ENCODE measurements at regions not wholly inside any gene's neighbourhood (a gene's known extent, or its start where the extent isn't known, plus 50 kb on each side); places are given as distances from the start of the nearest gene placed in this dataset.
"Not testable (repeated sequence)": the region's sequence is repeated elsewhere in the genome, so short reads cannot be mapped to it uniquely, and the experiment has no call there.

DNA sequence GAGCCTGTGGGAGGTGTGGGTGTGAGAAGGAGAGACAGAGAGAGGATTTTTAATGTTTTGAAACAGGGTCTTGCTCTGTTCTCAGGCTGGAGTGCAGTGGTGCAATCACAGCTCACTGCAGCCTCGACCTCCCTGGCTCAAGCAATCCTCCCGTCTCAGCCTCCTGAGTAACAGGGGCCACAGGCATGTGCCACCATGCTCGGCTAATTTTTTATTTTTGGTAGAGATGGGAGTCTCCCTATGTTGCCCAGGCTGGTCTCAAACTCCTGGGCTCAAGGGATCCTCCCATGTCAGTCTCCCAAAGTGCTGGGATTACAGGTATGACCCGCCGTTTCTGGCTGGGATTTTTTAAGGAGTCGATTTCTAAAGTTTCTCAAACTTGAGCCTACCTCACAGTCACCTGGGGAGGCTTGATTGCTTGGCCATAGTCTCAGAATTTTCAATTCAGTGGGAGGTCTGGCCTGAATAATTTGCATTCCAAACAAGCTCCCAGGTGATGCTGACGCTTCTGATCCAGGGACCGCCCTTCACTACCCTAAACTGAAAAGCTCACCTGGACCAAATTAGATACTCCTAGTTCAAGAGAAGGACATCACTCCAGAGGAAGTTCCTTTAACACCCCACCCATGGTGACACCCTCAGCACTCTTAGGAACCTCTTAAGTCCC, 70.8 kb upstream of the SLC1A4 start:
- H3K4me3 Mint-ChIP-seq = peak overlapping the region; percentile 94
- H3K4me1 Mint-ChIP-seq (ENCODE audit: low read depth in 2 of 2) = peaks cover 18 to 21% of the 10 kb centered on the region in 2 donors
- no peak for DNase-seq (ENCODE audit: low spot score)
- no peaks in the 10 kb centered on the region for H3K9me3 Mint-ChIP-seq
- H3K27ac Mint-ChIP-seq = peak overlapping the region; percentile 78 to 93
- no peak for ATAC-seq
- H3K27me3 Mint-ChIP-seq = no peaks in the 10 kb centered on the region
- H3K36me3 Mint-ChIP-seq = no peaks in the 10 kb centered on the region

DNA sequence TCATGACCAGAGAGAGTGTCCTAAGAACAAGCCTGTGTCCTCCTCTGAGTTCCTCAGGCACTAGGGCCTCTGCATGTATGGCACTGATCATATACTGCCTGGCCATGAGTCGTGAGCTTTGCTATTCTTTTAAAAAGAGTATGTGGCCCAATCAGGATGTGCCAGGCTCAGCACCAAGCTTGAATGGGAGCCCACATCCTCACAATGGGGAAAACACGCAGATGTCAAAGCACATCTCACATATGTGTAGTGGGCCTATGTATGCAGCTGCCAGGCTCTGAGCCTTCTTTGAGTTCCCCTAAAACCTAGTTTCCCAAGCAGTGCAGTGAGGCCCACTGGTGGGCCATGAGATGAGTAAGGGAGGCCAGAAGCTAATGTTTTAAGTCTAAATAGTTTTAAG, 69.9 kb upstream of the SLC1A4 start:
- no peaks in the 10 kb centered on the region for H3K27me3 Mint-ChIP-seq
- peak overlapping the region; percentile 94 for H3K4me3 Mint-ChIP-seq
- H3K27ac Mint-ChIP-seq = peak overlapping the region; percentile 68 to 78
- DNase-seq (ENCODE audit: low spot score) = no peak
- peak in 1 of 2 donors; percentile 36 for ATAC-seq
- H3K4me1 Mint-ChIP-seq (ENCODE audit: low read depth in 2 of 2) = peaks cover 18 to 21% of the 10 kb centered on the region in 2 donors
- H3K36me3 Mint-ChIP-seq = no peaks in the 10 kb centered on the region
- H3K9me3 Mint-ChIP-seq = no peaks in the 10 kb centered on the region

DNA sequence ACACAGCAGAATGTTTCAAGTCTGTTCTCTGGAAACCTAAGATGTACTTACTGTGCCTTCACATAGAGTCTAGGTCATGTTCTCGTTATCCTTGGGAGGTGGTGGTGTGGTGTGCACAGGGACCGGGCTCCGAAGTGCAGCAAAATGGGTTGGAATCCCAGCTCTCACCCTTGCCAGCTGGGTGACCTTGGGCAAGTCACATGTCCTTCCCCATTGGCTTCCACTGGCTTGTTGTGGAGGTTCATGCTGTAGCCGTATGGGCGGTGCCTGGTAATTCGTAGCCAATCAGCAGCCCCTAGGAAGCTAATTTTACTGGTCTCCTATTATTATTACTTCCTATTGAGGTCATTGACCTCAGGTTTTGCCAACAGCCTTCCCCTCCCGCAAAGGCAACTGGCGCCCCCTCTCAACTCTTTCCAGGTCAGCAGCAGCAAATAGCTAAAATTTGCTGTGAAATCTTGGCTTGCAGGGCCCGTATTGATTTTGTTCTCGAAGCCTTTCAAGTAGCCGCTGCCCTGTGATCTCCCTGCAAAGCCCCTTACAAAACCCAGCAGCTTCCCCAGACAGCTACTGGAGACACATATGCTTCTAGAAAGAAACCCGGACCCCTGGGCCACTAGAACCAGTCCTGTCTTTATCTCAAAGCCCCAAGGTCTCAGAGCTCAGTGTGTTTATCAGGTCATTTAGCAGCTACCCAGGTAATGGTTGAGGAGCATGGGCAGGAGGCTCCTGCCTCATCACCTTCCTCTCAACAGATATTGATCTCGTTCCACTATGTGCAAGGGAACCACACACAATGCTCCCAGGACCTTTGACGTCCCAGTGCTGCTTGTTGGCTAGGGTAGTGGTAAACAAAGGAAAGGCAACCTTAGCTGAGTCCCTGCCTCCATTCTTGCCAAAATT, 66.5 kb upstream of the SLC1A4 start:
- H3K4me3 Mint-ChIP-seq = no peak overlapping the region

DNA sequence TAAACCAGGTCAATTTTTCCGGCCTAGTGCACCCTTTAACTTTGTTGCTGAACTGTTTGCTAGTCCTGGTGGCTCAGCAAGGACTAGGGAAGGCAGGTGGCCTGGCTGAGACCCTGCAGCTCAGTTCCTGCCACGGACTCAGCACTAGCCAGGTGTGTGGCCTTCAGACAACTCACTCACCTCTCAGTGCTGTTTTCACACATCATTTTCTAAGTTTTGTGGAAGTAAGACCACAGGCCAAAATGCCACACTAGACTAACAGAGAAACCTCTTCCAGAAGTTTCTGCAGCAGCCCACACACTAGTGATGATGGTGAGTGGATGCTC, 65.9 kb upstream of the SLC1A4 start:
- DNase-seq (ENCODE audit: low spot score) = no peak
- H3K27me3 Mint-ChIP-seq = no peaks in the 10 kb centered on the region
- H3K4me1 Mint-ChIP-seq (ENCODE audit: low read depth in 2 of 2) = peaks cover 8 to 12% of the 10 kb centered on the region in 2 donors
- peak overlapping the region in 1 of 2 donors; percentile 8 for H3K27ac Mint-ChIP-seq
- ATAC-seq = no peak
- H3K36me3 Mint-ChIP-seq = peaks cover 5% of the 10 kb centered on the region
- no peaks in the 10 kb centered on the region for H3K9me3 Mint-ChIP-seq
- no peak overlapping the region for H3K4me3 Mint-ChIP-seq

More for the DNA sequence above, 66.5 kb upstream of the SLC1A4 start:
- Mint-ChIP-seq H3K27me3 (no peaks in the 10 kb centered on the region), H3K27ac (peak overlapping the region in 1 of 2 donors; percentile 8), H3K36me3 (peaks cover 5% of the 10 kb centered on the region), H3K9me3 (no peaks in the 10 kb centered on the region), H3K4me1 (ENCODE audit: low read depth in 2 of 2) (peaks cover 14 to 18% of the 10 kb centered on the region in 2 donors)
- ATAC-seq (no peak), DNase-seq (ENCODE audit: low spot score) (no peak)

DNA sequence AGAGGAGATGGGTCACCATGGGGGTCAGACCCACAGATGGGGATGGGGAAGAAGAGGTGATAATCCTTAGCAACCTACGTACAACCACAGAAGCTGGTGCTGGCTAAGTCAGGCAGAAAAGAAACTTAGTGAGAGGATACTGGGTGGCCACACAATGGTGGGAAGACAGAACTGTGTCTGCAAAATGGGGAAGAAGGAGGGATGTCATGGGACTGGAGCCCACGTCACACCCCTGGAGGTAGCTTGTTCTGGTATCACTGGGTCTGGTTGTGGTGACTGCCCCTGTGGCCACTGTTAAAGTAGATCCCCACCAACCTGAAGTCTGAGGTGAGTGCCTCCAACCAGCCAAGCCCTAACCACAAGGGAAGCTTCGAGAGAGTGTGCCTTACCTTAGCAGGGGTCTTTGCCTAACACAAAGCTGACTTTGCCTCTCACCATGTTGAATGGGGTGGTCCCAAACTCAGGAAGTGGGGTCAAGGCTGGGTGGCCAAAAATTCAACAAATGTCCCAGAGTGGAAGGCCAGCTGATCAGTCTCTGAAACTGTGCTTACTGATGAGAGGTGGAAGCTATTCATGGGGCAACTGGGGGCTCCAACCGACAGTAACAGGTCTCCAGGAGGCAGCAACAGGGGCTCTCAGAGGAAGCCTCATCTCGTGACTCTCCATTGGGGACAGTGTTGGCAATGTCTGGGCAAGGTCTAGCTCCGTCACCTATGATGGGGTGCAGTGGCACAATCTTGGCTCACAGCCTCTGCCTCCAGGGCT, 64.8 kb upstream of the SLC1A4 start:
- no peak overlapping the region for H3K27ac Mint-ChIP-seq
- H3K4me1 Mint-ChIP-seq (ENCODE audit: low read depth in 2 of 2) = peaks cover 2 to 4% of the 10 kb centered on the region in 2 donors
- H3K36me3 Mint-ChIP-seq = peaks cover 5% of the 10 kb centered on the region
- no peaks in the 10 kb centered on the region for H3K9me3 Mint-ChIP-seq
- DNase-seq (ENCODE audit: low spot score) (no peak), ATAC-seq (no peak)
- no peak overlapping the region for H3K4me3 Mint-ChIP-seq
- H3K27me3 Mint-ChIP-seq = no peaks in the 10 kb centered on the region

DNA sequence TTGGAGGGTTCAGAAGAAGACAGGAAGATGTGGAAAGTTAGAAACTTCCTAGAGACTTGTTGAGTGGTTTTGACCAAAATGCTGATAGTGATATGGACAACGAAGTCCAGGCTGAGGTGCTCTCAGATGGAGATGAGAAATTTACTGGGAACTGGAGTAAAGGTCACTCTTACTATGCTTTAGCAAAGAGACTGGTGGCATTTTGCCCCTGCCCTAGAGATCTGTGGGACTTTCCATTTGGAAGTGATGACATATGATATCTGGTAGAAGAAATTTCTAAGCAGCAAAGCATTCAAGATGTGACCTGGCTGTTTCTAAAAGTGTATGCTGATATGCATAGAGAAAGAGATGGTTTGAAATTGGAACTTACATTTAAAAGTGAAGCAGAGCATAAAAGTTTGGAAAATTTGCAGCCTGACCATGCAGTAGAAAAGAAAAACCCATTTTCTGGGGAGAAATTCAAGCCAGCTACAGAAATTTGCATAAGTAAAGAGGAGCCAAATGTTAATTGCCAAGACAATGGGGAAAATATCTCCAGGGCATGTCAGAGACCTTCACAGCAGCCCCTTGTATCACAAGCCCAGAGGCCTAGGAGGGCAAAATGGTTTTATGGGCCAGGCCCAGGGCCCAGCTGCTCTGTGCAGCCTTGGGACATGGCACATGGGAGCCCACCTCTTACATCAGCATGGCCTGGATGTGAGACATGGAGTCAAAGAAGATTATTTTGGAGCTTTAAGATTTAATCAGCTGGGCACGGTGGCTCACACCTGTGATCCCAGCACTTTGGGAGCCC, 63.1 kb upstream of the SLC1A4 start:
- not testable (repeated sequence) for H3K27me3 Mint-ChIP-seq; DNase-seq (ENCODE audit: low spot score); H3K4me1 Mint-ChIP-seq (ENCODE audit: low read depth in 2 of 2); H3K4me3 Mint-ChIP-seq; H3K9me3 Mint-ChIP-seq; ATAC-seq; H3K36me3 Mint-ChIP-seq; H3K27ac Mint-ChIP-seq

DNA sequence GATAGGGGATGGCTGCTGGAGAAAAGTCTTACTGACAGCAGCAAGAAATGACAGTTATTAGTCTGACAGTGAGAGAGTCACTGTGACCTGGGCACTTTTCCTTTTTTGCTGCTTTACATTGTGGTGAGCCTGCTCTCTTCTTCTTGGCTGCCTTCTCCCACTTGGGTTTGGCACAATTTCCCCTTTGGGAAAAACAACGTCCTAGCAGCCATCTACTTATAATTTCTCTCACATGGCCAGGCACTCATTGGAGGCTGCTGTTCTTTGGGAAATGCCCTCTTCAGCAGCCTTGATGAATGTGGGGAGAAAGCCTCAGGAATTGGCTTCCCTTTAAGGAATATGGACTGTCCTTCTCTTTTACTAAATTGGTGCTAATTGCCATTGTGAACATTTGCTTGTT, 60.4 kb upstream of the SLC1A4 start:
- no peaks in the 10 kb centered on the region for H3K9me3 Mint-ChIP-seq

DNA sequence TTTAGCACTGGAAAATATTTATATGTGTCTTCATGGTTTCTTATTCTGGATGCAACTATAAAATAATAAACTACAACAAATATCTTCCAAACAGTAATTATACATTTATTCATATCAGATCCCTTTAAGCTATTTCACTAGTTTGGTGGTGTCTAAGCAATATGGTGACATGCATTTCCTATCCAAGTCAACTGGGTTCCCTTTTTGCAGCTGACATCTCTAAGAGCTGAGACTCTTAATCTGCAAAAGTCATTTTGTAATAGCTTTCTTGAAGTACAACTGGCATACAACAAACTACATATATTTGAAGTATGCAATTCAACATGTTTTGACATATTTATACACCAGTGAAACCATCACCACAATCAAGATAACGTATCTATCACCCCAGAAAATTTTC, 59.9 kb upstream of the SLC1A4 start:
- DNase-seq (ENCODE audit: low spot score) (no peak), ATAC-seq (no peak)
- Mint-ChIP-seq H3K27ac (no peak overlapping the region), H3K36me3 (peaks cover 5% of the 10 kb centered on the region), H3K27me3 (no peaks in the 10 kb centered on the region), H3K9me3 (no peaks in the 10 kb centered on the region), H3K4me1 (ENCODE audit: low read depth in 2 of 2) (peaks cover 8 to 11% of the 10 kb centered on the region in 2 donors), H3K4me3 (no peak overlapping the region)

More for the DNA sequence above, 60.4 kb upstream of the SLC1A4 start:
- DNase-seq (ENCODE audit: low spot score) (no peak), ATAC-seq (no peak)
- Mint-ChIP-seq H3K27ac (no peak overlapping the region), H3K4me3 (no peak overlapping the region), H3K4me1 (ENCODE audit: low read depth in 2 of 2) (peaks cover 8 to 11% of the 10 kb centered on the region in 2 donors), H3K27me3 (no peaks in the 10 kb centered on the region), H3K36me3 (peaks cover 5% of the 10 kb centered on the region)

DNA sequence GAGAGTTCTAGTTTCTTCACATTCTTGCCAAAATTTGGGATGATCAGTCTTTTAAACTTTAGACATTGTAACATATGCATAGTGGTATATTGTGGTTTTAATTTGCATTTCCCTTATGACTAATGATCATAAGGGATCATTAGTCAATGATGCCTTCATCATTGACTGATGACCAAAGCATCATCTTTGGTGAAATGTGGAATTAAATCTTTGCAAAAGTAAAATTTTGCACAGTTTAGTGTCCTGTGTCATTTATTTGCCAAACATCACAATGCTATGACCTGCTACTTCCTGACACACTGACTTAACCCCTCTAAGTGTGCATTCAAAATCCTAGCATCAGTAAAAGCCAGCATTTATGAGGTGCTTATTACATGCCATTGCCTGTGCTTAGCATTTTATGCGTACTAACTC, 58.9 kb upstream of the SLC1A4 start:
- ATAC-seq (no peak), DNase-seq (ENCODE audit: low spot score) (no peak)
- H3K27ac Mint-ChIP-seq = no peak overlapping the region
- no peaks in the 10 kb centered on the region for H3K27me3 Mint-ChIP-seq
- H3K9me3 Mint-ChIP-seq = no peaks in the 10 kb centered on the region
- no peak overlapping the region for H3K4me3 Mint-ChIP-seq
- H3K36me3 Mint-ChIP-seq = peaks cover 5% of the 10 kb centered on the region
- H3K4me1 Mint-ChIP-seq (ENCODE audit: low read depth in 2 of 2) = peaks cover 8 to 11% of the 10 kb centered on the region in 2 donors

DNA sequence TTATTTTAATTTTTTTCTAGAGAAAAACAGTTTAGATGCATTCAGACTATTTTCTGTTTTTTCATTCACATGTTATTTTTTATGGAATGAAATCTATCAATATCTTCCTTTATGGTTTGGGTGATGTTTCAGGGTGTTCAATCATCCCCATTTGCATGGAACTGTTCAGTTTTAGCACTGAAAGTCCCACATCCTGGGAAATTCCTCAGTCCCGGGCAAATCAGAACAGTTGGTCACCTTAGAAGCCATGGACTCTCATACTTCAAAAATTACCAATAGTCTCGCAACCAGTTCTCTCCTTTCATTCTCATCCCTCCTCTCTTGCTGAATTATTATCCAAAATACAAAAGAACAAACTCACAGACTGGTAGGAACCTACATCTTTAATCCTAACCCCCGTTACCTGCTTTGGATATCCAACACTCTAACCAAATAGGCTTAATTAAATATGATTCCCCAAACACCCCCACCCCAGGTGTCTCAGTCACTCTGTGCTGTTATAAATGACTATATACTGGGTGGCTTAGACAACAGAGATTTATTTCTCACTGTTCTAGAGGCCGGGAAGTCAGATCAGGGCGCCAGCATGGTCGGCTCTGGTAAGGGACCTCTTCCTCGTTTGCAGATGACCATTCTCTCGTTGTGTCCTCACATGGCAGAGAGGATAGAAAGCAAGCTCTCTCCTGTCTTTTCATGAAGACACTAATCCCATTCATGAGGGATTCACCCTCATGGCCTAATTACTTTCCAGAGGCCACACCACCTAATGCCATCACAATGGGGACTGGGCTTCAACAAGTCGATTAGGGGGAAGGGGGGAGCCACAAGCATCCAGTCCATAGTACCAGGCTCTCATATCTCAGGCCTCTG, 57.7 kb upstream of the SLC1A4 start:
- Mint-ChIP-seq H3K4me1 (ENCODE audit: low read depth in 2 of 2) (peaks cover 8 to 11% of the 10 kb centered on the region in 2 donors), H3K4me3 (no peak overlapping the region), H3K27me3 (no peaks in the 10 kb centered on the region), H3K27ac (no peak overlapping the region), H3K36me3 (no peaks in the 10 kb centered on the region), H3K9me3 (no peaks in the 10 kb centered on the region)
- no peak for DNase-seq (ENCODE audit: low spot score)
- ATAC-seq = no peak

DNA sequence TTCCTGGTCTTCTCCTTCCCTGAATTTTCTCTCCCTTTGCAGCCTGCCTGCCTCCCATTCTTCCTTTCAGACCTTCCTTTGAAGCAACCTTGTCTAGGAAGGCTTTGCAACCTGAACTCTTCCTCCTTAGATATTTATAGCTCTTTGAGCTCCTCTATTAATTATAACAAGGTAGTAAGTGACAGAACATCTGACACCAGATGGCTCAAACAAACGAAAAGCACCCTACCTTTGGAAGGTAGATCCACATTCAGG, 57.2 kb upstream of the SLC1A4 start:
- Mint-ChIP-seq H3K27me3 (no peaks in the 10 kb centered on the region), H3K4me1 (ENCODE audit: low read depth in 2 of 2) (peaks cover 8 to 11% of the 10 kb centered on the region in 2 donors)

DNA sequence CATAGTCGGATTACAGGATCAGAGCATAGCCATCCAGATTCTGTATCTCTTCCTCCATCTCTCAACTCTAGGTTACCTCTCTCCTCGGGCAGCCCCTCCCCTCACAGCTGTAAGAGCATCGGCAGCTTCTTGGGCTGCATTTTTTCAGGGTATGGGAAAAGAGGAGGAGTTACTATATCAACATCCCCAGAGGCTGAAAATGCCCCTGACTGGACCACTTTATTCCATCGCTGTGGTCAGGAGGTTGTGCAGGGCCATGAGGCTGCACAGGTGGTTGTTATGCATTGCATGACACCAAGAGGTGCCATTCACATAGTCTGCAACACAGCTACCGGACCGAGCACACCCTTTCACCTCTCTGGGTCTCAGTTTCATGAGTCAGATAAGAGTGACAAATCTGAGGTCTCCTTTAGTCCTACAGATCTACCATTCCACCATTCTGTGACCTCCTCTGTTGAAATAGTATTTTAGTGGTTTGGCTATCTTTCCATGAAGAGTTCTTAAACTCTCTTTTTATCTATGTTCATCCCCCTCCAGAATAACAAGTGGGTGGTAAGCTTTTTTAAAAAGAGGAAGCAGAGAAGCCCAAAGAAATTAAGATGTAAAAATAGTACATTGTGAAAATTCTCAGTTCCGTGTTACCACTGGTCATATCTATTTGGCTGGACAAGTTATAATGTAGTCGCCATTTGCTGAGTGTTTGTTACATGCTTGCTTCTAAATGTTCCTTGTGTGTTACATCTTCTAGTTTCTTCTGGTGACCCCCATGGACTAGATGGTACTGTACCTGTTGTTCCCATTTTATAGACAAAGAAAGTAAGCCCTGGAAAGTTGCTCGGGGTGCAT, 56.6 kb upstream of the SLC1A4 start:
- peak; percentile 61 to 69 for ATAC-seq

More for the DNA sequence above, 57.2 kb upstream of the SLC1A4 start:
- Mint-ChIP-seq H3K4me3 (no peak overlapping the region), H3K27ac (no peak overlapping the region), H3K9me3 (no peaks in the 10 kb centered on the region), H3K36me3 (no peaks in the 10 kb centered on the region)
- no peak for ATAC-seq
- DNase-seq (ENCODE audit: low spot score) = no peak

More for the DNA sequence above, 56.6 kb upstream of the SLC1A4 start:
- Mint-ChIP-seq H3K27me3 (no peaks in the 10 kb centered on the region), H3K4me1 (ENCODE audit: low read depth in 2 of 2) (peaks cover 8 to 11% of the 10 kb centered on the region in 2 donors), H3K36me3 (no peaks in the 10 kb centered on the region), H3K27ac (no peak overlapping the region), H3K9me3 (no peaks in the 10 kb centered on the region), H3K4me3 (peak overlapping the region; percentile 20)
- DNase-seq (ENCODE audit: low spot score) = no peak

Measured in natural killer cell treated with Interleukin-12 subunit alpha and Interleukin-12 subunit beta and Interleukin-15 and Interleukin-18, amount 100 ng/mL, for 72 hours (primary cell).